HFF-Myc (cell line): ENCODE measurements at regions not wholly inside any gene's neighbourhood (a gene's known extent, or its start where the extent isn't known, plus 50 kb on each side); places are given as distances from the start of the nearest gene placed in this dataset.
"Not testable (repeated sequence)": the region's sequence is repeated elsewhere in the genome, so short reads cannot be mapped to it uniquely, and the experiment has no call there.

Source experiments
- DNase-seq: peaks from one replicate; pipeline ENCODE4 v3.0.0-alpha.2; 2011; ENCODE audit warnings: low read depth; ENCODE audit errors: extremely low read depth
- H3K4me3 ChIP-seq: replicated peaks from 2 replicates; pipeline ENCODE4 v1.5.1; 2011; ENCODE audit warnings: low read depth, mild to moderate bottlenecking, control low read depth, low read length
- CTCF ChIP-seq: IDR thresholded peaks from 2 replicates; pipeline ENCODE4 v1.5.1; 2012; ENCODE audit warnings: mild to moderate bottlenecking, low read depth, low read length, control low read depth; ENCODE audit errors: missing control alignments

GRCh38 chr1:184821658-184822057 lies 67.0 kb upstream of the EDEM3 start:
- no peak for DNase-seq
- H3K4me3 ChIP-seq: no peak overlapping the region
- no peak for TF ChIP-seq CTCF

- DNase-seq: no peak
- no peak overlapping the region for H3K4me3 ChIP-seq
- no peak for TF ChIP-seq CTCF
Observed at GRCh38 chr1:184820956-184821355, 66.3 kb upstream of the EDEM3 start.

- H3K4me3 ChIP-seq: no peak overlapping the region
- no peak for DNase-seq
- TF ChIP-seq CTCF: no peak
Observed at GRCh38 chr1:184820218-184820750, 65.6 kb upstream of the EDEM3 start.

- H3K4me3 ChIP-seq: no peak overlapping the region
- no peak for TF ChIP-seq CTCF
- DNase-seq: no peak
Observed at GRCh38 chr1:184818646-184819045, 64.0 kb upstream of the EDEM3 start.

GRCh38 chr1:184817003-184817402 lies 62.3 kb upstream of the EDEM3 start:
- DNase-seq, H3K4me3 ChIP-seq: not testable (repeated sequence)

- TF ChIP-seq CTCF: no peak
- no peak overlapping the region for H3K4me3 ChIP-seq
- DNase-seq: no peak
Observed at GRCh38 chr1:184813528-184814089, 59.0 kb upstream of the EDEM3 start.

GRCh38 chr1:184811439-184812111 lies 56.9 kb upstream of the EDEM3 start:
- DNase-seq: no peak
- H3K4me3 ChIP-seq: no peak overlapping the region
- no peak for TF ChIP-seq CTCF
